Hepatocyte (in vitro differentiated cells): ENCODE measurements at regions not wholly inside any gene's neighbourhood (a gene's known extent, or its start where the extent isn't known, plus 50 kb on each side); places are given as distances from the start of the nearest gene placed in this dataset.

Experiments
- DNase-seq: peaks from one replicate; pipeline ENCODE4 v3.0.0-alpha.2; 2016; ENCODE audit warnings: low spot score
- H2AFZ ChIP-seq: fragments of 200-600 bp; sonication (generic); 2 replicates; pipeline ENCODE4 v1.6.0; 2016; ENCODE audit warnings: antibody characterized with exemption, mild to moderate bottlenecking
- H3K27ac ChIP-seq: fragments of 200-600 bp; sonication (generic); 2 replicates; pipeline ENCODE4 v1.5.1; 2016; ENCODE audit warnings: mild to moderate bottlenecking
- H3K27me3 ChIP-seq: fragments of 200-600 bp; sonication (generic); 2 replicates; pipeline ENCODE4 v1.6.1; 2016
- H3K36me3 ChIP-seq: fragments of 200-600 bp; sonication (generic); replicated peaks from 2 replicates; pipeline ENCODE4 v1.5.1; 2016; ENCODE audit warnings: low read depth; ENCODE audit not compliant: insufficient read depth
- H3K4me1 ChIP-seq: fragments of 200-600 bp; sonication (generic); 2 replicates; pipeline ENCODE4 v1.5.1; 2016; ENCODE audit warnings: mild to moderate bottlenecking, moderate library complexity; ENCODE audit not compliant: insufficient read depth
- H3K4me2 ChIP-seq: fragments of 200-600 bp; sonication (generic); 2 replicates; pipeline ENCODE4 v1.6.0; 2016
- H3K4me3 ChIP-seq: fragments of 200-600 bp; sonication (generic); 2 replicates; pipeline ENCODE4 v1.5.1; 2016; ENCODE audit warnings: mild to moderate bottlenecking
- H3K79me2 ChIP-seq: fragments of 200-600 bp; sonication (generic); 2 replicates; pipeline ENCODE4 v1.6.0; 2017; ENCODE audit warnings: mild to moderate bottlenecking
- H3K9me2 ChIP-seq: fragments of 200-600 bp; sonication (generic); replicated peaks from 2 replicates; pipeline ENCODE4 v1.6.0; 2017; ENCODE audit warnings: mild to moderate bottlenecking; ENCODE audit not compliant: insufficient read depth
- H3K9me3 ChIP-seq: fragments of 200-600 bp; sonication (generic); 2 replicates; pipeline ENCODE4 v1.5.1; 2016; ENCODE audit warnings: low read depth, mild to moderate bottlenecking
- H4K20me1 ChIP-seq: fragments of 200-600 bp; sonication (generic); 2 replicates; pipeline ENCODE4 v1.6.0; 2016; ENCODE audit warnings: mild to moderate bottlenecking; ENCODE audit not compliant: insufficient read depth, poor library complexity, severe bottlenecking
- CTCF ChIP-seq: fragments of 200-600 bp; sonication (generic); IDR thresholded peaks from 2 replicates; pipeline ENCODE4 v1.5.1; 2016; ENCODE audit warnings: antibody characterized with exemption, mild to moderate bottlenecking; ENCODE audit not compliant: poor library complexity
- EZH2 ChIP-seq: fragments of 200-600 bp; sonication (generic); IDR thresholded peaks from 2 replicates; pipeline ENCODE4 v1.6.1; 2016; ENCODE audit warnings: antibody characterized with exemption, mild to moderate bottlenecking, borderline replicate concordance
- EZH2phosphoT487 ChIP-seq: fragments of 200-600 bp; sonication (generic); IDR thresholded peaks from one replicate; pipeline ENCODE4 v1.6.1; 2018; ENCODE audit warnings: antibody characterized with exemption, mild to moderate bottlenecking, low read depth, moderate library complexity; ENCODE audit not compliant: unreplicated experiment, severe bottlenecking
- WGBS: methylation state at CpG from one replicate; pipeline ENCODE4 v1.1.6; 2016; ENCODE audit warnings: low lambda C conversion rate; ENCODE audit errors: missing lambda C conversion rate; 5-methylcytosine and 5-hydroxymethylcytosine counted together

- Histone ChIP-seq H3K9me2 (no peaks in the 10 kb centered on the region), H3K79me2 (no peaks in the 10 kb centered on the region), H3K4me3 (no peak overlapping the region), H3K36me3 (no peaks in the 10 kb centered on the region), H4K20me1 (no peaks in the 10 kb centered on the region), H3K27me3 (no peaks in the 10 kb centered on the region), H3K4me1 (no peaks in the 10 kb centered on the region), H3K27ac (no peak overlapping the region), H3K9me3 (no peaks in the 10 kb centered on the region), H3K4me2 (no peak overlapping the region), H2AFZ (no peak overlapping the region)
- DNase-seq: no peak
- TF ChIP-seq EZH2 (no peak), EZH2phosphoT487 (no peak), CTCF (no peak)
- WGBS: 87% methylated on average over 9 of the region's 9 CpGs
These were observed 492.7 kb downstream of the NTRK3 start for GRCh38 chr15:87763837-87764236.

DNA sequence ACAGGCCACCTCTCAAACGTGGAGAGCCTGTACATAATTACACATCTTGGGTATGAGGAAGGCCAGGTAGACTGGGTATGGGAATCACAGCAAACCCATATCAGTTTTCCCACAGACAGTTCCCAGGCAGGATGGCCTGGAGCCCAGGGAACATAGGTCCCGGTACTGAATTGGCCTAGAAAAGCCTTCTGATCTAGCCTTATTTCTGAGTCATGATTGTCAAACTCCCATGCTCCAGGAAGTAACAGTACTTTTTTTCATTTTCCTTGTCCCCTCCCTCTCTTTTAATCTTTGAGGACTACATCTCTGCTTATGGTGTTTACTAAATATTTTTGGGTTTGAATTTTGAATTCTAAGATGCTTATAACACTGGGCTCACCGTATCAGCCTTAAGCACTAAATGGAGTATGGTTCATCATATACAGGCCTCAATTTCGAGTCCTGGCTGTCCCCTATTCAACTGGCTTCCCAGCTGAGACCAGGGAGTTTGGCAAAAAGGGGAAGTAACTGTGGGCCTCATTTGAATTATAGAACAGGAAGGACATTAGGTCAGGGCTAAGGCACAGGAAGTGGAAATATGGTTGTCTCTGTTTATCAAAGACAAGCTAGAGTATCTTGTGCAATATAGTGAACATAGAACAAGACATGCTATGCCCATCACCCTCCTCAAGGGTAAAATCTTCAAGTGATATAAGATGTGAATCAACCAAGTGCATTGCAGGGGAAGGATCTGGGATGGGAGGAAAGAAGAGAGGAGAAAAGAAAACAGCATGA, 494.6 kb downstream of the NTRK3 start:
- Histone ChIP-seq H3K4me1 (no peaks in the 10 kb centered on the region), H3K9me3 (no peaks in the 10 kb centered on the region), H2AFZ (no peak overlapping the region), H3K4me2 (no peak overlapping the region), H3K36me3 (no peaks in the 10 kb centered on the region), H3K27me3 (no peaks in the 10 kb centered on the region), H3K27ac (no peak overlapping the region), H3K4me3 (no peak overlapping the region), H3K9me2 (no peaks in the 10 kb centered on the region), H4K20me1 (no peaks in the 10 kb centered on the region), H3K79me2 (no peaks in the 10 kb centered on the region)
- DNase-seq: no peak
- TF ChIP-seq EZH2phosphoT487: no peak
- no peak for TF ChIP-seq EZH2
- no peak for TF ChIP-seq CTCF
- 86% methylated on average over 4 of the region's 4 CpGs for WGBS

DNA sequence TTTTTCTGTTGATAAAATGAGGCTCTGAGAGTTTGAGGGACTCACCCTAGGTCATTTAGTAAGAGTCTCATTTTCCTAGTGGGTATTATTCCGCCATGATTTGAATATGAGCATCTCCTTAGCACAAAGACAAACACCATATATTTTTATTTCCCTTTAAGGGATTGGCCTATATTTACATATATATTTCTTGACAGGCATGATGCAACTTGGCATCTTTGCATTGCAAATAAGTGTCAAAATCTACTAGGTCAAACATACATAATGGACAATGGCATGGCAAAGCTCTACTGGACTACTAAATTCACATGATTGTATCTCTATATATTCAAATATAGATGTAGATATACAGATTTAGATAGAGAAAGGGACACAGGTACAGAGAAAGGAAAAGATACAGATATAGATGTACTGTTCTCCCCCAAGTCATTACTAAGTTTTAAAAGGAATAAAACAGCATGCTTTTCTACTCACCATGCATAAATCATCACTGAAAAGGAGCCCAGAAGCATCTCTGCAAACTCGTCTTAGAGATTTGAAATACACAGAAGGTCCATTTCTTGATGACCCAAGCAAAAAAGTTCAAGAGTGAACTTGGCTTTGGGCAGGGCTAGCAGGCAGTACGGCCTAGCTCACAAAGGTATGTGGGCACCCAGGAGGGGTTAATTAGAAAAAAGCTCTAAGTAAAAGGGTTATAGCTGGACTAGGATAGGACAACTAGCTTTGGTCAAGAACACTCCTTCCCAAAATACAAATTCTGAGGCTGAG, 495.8 kb downstream of the NTRK3 start:
- Histone ChIP-seq H3K36me3 (no peaks in the 10 kb centered on the region), H3K27me3 (no peaks in the 10 kb centered on the region), H3K4me3 (no peak overlapping the region), H3K9me2 (no peaks in the 10 kb centered on the region), H4K20me1 (no peaks in the 10 kb centered on the region), H2AFZ (no peak overlapping the region), H3K4me2 (no peak overlapping the region), H3K79me2 (no peaks in the 10 kb centered on the region), H3K27ac (no peak overlapping the region), H3K9me3 (no peaks in the 10 kb centered on the region), H3K4me1 (no peaks in the 10 kb centered on the region)
- DNase-seq: no peak
- TF ChIP-seq EZH2: no peak
- WGBS: 86% methylated on average over 3 of the region's 3 CpGs

DNA sequence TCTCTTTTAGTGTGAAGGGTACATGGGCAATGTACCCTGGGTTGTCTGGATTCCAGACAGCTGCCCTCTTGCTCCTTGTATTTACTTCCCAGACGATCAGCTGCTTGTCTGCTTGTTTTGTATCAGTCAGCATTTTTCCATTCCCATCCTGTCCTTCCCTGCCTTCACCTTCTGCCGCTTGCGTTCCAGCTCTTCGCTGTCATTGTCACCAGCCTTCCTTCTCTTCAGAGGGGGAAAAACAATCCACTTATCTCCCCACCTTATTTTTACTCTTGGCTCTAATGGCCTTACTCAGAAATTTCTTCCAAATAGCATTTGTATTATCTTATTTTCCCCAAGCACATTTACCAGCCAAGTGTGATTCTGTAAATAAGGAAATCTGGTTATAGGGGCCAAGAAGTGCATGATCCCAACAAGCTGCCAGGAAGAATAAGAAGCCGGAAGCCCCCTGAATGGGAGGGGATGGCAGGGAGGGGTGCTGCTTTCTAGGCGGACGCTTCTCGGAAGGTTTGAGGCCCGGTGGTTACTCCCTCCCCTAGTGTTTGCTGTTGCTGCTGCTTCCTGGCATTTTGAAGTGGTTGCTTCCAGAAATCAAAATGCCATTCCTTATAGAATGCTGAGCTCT, 497.6 kb downstream of the NTRK3 start:
- no peaks in the 10 kb centered on the region for H3K9me2 ChIP-seq
- H3K4me1 ChIP-seq: no peaks in the 10 kb centered on the region
- no peaks in the 10 kb centered on the region for H4K20me1 ChIP-seq
- TF ChIP-seq EZH2phosphoT487 (no peak), CTCF (no peak), EZH2 (no peak)
- H3K36me3 ChIP-seq: no peaks in the 10 kb centered on the region
- DNase-seq: no peak
- no peak overlapping the region for H2AFZ ChIP-seq
- no peaks in the 10 kb centered on the region for H3K9me3 ChIP-seq
- no peak overlapping the region for H3K4me2 ChIP-seq
- 83% methylated on average over 9 of the region's 9 CpGs for WGBS
- no peak overlapping the region for H3K4me3 ChIP-seq
- H3K79me2 ChIP-seq: no peaks in the 10 kb centered on the region
- no peaks in the 10 kb centered on the region for H3K27me3 ChIP-seq
- no peak overlapping the region for H3K27ac ChIP-seq
